ENCODE measurements at regions not wholly inside any gene's neighbourhood (a gene's known extent, or its start where the extent isn't known, plus 50 kb on each side); places are given as distances from the start of the nearest gene placed in this dataset.

DNA sequence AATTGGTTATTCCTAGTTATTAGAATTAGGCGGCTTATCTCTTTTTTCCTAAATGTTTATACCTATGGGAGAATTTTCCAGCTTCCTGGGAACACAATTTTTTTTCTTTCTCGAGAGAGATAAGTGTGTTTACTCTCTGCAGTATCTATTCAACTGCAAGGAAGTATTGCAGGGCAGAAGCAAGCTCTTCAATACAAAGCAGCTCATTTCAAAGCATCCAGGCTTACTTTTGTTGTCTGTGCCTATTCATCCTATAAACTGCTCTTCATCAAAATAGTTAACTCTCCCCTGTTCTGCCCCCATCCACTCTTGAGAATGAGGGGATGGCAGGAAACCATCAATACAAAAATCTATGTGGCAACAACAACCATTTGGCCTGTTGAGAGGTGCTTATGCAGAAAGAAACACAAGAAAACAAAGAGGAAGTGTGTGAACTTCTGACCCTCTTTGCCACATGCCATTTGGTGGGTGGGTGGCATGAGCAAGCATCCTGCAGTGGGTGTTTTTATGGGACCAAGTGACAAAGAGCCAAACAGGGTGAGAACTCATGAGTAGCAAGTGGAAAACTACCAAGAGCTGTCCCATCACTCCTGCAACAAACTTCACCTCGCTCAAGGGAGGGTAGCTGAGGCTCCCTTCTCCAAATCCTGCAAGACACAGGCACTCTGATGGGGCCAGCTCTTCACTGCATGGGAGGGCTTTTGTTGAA, 50.6 kb upstream of the MRPS6 start:
- DNase-seq, result peak; percentile 27

DNA sequence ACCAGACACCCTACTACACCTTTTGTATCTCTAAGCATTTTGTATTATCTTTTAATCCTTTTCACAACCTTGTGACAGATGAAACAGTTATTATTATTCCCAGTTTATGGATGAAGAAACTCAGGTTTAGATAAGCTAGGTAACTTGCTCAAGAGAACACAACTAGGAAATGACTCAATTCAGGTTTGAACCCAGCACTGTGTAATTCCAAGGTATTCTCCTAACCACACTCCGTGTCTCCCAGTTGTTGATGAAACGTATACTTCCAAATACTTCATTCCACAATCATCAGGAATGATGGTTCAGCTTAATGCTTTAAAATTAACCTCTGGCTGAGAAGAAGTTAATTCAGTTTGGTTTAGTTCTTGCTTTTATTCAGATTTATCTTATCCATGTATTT, 51.7 kb upstream of the MRPS6 start:
- no peak for DNase-seq

DNA sequence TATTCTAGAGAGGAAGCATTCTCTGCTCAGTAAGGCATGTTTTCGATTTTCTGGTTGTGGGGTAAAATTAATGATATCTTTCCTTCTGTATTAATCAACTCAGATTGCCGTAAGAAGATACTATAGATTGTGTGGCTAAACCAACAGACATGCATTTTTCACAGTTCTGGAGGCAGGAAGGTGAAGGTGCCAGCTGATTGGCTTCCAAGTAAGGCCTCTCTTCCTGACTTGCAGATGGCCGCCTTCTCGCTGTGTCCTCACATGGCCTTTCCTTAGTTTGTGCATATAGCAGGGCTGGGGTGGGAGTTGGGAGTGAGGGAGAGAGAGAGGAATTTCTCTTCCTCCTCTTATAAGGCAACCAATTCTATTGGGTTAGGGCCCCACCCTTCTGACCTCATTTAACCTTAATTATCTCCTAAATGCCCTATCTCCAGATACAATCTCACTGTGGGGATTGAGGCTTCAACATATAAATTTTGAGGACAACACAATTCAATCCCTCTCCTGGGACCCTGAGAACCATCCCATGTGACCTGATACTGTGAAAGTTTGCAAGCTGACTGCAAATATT, 52.3 kb upstream of the MRPS6 start:
- no peak for DNase-seq

DNA sequence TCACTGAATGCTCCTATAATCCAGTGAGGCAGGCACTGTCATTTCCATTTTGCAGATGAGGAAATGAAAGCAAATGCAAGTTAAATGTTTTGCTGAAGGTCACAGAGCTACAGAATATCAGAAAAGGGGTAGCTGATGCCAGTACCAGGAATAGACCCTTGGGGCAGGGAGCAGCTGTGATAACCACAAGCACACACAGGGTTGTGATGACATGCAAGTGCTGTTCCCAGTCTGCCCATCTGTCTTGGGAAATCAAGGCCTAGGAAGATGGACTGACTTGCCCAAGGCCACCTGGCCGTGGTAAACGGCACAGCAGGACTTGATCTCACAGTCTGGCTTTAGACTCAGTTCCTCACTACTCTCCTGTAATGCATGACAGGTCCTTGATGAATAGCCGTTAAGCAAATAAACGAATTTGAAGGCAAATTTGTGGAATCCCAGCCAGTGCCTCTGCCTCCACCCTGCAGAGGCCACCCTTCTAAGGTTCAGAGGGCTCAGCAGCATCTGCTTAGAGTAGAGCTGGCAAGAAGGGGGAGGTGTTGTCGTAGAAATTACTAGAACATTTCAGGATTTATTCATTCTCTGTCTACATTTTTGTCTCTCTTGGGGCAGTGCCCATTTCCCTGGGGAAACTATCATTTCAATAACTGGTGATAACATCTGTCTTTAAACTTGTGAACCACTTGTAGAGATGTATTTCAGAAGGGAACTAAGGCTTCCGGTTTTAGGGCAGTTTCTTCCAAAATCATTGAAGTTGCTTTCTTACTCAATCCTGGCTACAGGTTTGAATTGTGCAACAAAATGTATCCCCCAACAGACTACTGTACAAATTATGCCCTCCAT, 53.2 kb upstream of the MRPS6 start:
- DNase-seq, result peak; percentile 37

DNA sequence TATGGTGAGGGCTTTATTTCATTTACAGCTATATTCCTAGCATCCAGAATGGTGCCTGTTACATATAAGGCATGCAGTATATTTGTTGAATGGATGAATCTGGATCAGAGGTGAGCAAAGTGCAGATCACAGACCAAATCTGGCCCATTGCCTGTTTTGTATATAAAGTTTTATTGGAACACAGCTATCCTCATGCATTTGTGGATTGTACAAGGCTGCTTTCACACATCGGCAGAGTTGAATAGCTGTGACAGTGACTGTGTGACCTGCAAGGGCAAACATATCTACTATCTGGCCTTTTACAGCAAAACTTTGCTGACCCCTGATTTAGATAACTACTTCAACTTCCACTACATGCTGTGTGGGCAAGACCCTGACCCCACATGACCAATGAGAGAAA, 54.0 kb upstream of the MRPS6 start:
- DNase-seq, result no peak

DNA sequence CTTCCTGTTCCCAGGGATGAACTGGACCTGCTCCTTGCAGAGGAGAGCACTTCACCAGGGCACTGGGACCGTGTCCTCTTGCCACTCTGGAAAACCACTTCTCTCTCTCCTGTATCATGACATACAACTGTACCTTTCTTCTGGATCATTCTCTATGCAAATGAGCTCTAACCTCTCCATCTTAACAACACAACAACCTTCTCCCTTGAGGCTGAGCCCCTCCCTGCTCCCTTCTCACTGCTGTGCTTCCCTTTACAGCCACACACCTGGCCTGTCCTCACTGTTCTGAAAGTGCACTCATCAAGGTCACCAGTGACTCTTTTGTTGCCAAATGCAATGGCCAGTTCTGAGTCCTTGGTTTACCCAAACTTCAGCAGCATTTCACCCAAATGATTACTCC, 54.5 kb upstream of the MRPS6 start:
- no peak for DNase-seq

DNA sequence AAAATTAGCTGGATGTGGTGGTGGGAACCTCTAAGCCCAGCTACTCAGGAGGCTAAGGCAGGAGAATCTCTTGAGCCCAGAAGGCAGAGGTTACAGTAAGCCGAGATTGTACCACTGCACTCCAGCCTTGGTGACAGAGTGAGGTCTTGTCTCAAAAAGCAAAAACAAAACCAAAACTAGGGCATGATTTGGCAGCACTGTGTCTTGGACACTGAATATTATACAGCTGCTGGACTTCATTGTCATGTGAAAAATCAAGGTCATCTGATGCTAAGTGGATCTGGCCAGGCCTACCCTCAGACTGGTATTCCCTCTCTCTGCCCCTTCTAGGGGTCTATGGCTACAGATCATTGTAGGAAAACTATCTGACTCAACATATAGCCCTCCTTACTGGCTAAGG, 55.2 kb upstream of the MRPS6 start:
- no peak for DNase-seq

DNA sequence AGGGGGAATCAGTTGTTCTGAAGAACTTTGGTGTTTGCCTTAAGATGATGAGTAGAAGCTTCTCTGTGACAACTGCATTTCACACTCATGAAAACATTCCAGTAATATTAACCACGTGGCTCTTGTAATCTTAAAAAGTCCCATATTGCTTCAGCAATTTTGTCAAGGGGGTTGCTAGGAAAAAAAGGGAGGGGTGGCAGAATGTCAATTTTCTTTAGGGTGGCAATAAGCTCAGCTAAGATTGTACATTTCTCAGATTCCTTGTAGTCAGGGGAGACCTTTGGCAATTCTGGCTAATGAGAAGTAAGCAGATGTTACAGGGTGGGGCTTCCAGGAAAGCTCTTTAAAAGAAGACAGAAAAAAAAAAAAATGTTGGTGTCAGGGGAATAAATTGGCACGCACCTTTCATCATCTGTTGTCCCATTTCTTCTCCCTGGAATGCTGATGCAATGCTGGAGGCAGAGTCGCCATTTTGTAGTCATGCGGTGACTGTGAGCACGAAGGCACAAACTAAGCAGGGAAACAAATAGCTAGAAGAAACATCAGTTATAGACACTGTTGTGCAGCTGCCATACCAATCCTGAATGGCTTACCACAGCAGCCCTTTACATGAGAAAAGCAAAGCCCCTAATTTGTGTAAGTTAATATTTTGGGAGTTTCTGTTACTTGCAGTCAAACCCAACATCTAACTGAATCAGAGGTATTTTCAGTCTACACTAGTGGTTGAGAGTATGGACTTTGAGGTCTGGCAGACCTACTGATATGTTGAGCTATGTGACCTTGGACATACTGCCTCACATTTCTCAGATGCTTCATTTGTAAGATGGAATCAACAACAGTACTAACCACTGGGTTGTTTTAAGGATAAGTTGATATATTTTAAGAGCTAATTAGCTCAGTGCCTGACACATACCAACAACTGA, 56.1 kb upstream of the MRPS6 start:
- DNase-seq, result no peak

DNA sequence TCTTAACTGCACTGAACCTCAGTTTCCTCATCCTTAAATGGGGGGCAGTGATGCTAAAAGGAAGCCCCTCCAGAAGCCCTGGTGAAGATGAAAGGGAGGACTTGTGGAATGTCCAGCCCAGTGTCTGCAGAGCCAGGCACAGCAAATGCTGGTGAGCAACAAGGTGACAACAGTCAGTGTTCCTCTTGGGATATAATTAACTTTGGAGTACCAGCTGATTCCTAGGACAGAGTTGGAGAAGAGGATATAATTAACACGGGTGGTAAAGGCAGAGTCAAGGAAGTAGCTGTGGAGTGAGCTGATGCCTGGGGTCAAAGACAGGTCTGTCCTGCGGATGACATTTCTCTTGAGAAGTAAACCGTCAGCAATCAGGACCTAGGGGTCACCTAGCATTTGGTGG, 60.7 kb upstream of the MRPS6 start:
- no peak for DNase-seq

DNA sequence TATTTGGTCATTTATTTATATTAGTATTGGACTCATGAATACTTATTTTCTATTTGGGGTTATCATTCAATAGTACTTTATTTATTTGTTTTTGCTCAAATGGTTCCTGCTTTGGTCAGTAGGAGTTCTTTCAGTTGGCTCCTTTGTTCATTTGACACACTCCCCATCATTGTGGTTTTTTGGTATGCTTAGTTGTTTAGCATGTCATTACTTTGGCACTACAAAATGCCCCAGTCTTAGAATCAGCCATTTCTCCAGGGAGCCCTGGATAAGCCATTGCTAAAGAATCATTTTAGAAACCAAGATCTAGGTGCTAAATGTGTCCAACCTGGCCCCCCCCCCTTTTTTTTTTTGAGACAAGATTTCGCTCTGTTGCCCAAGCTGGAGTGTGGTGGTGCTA, 61.7 kb upstream of the MRPS6 start:
- DNase-seq, result no peak

DNA sequence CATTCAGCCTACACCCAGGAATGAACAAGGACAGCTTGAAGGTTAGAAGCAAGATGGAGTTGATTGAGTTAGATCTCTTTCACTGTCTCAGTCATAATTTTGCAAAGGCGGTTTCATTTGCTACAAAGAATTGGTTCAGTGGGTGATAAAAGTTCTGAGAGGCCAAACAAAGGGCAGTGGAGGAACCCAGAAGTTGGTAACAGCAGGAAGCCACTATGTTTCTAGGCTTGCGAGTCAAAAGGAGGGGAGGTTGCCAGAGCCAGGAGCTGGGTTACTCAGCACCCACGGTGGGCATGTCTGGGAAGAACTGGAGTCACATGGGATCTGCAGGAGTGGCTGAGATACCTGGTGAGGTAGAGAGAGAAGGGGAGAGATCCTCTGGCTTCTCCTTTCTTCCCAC, 64.2 kb upstream of the MRPS6 start:
- DNase-seq, result no peak

DNA sequence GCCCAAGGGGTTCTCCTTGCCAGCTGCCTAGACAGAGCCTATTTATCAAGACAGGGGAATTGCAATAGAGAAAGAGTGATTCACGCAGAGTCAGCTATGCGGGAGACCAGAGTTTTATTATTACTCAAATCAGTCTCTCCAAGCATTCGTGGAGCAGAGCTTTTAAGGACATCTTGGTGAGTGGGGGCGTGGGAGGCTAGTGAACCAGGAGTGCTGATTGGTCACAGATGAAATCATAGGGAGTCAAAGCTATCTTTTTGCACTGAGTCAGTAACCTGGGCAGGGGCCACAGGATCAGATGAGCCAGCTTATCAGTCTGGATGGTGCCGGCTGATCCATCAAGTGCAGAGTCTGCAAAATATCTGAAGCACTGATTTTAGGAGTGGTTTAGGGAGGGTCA, 64.8 kb upstream of the MRPS6 start:
- no peak for DNase-seq

DNA sequence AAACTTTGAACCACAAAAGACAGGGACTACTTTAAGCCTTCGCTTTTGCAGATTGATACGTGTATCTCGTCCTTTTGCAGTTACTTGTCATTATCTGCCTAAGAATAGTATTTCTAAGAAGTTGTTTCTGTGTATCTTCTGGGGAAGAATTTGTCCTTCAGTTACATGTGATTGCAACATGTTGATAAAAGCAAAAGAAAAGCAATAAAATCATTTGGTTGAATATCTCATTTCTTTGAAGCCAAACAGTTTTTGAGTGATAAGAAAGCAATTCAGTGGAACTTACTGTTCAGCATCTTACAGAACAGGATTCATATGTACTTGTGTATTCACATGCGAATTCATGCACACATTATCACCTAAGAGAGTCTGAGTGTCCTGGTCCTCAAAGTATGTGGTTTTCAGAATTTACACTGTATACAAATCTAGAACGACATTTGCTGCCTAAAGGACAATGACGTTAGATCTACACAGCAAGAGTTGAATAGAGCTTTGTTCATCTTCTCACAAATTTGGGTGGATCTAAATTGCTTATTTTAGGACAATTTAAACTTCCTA, 66.7 kb upstream of the MRPS6 start:
- DNase-seq, result no peak

DNA sequence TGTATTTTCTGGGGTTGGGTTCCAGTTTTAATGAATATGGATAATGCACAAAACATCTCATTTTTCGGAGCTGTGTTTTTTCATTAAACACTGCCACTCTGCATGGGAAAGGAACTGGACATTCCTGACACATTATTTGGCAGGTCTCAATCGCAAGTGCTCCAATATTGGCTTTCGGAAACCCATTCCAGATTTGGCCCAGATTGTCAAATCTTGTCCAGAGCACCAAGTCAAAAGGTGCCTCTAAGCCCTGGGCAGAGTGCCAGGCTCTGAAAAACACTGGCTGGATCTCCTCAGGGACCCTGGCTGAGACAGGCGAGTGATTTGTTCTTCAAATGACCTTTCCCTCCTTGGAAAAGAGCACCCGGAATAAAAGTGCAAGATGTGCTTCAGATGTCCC, 68.4 kb upstream of the MRPS6 start:
- DNase-seq, result no peak

DNA sequence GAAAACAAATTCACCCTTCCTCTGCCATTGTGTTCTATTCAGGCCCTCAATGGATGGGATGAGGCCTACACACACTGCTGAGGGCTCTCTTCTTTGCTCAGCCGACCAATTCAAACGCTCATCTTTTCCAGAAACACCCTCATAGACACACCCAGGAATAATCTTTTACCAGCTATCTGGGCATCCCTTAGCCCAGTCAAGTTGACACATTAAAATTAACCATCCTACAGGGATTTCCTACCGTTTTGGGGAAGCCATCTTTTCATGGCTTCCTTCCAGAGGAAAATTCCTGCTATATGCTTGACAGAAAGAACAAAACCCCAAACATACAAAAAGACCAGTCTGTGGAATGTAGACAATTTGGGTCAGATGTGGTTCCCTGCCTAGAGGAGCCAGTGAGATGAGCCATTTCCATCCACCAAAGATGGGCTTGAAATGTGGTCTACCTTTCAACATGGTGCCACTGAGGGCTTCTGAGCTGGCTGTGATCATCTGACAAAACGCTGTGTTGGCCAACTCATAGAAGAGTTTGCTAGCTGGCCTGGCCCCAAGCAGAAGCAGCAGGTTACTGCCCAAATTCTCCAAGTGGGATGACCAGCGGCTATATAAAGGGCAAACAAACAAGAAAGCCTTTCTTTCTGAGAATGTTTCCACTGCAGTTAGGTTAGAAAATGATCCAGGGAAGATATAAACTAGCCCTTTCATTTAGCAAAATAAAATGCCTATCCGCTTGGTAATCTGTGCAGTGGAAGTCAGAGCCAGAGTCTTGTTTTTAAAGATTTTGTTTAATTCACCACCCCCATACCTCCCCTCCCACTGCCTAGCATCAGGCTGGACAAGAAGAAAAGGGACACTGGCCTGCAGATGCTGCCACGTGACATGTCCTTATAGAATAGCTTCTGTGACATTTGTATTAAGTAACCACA, 69.1 kb upstream of the MRPS6 start:
- DNase-seq, result no peak

DNA sequence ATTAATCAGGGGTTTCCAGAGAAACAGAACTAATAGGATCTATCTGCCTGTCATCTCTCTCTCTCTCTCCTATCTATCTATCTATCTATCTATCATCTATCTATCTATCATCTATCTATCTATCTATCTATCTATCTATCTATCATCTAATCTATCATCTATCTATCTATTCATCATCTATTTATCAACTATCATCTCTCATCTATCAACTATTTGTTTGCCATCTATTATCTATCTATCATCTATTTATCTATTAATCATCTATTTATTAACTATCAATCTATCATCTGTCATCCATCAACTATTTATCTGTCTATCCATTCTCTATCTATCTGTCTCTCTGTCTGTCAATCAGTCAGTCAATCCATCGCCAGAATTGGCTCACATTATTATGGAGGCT, 70.0 kb upstream of the MRPS6 start:
- no peak for DNase-seq

DNA sequence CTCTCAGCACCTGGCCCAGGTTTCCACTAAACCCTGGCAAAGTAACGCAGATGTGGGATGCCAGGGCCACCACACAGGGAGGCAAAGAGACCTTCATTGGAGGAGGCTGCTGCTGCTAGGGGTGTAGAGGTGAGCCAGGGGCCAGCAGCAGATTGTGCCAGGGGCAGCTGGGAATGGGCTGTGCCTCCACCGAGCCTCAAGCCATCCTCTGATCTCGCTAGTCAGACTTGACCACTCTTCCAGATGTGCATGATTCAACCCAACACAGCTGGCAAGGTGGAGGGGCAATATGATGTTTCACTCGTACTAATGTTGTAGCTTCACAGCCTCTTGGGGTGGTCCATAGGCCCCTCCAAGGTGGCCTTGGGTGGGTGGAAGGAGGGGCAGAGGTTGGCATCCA, 73.0 kb upstream of the MRPS6 start:
- DNase-seq, result no peak

DNA sequence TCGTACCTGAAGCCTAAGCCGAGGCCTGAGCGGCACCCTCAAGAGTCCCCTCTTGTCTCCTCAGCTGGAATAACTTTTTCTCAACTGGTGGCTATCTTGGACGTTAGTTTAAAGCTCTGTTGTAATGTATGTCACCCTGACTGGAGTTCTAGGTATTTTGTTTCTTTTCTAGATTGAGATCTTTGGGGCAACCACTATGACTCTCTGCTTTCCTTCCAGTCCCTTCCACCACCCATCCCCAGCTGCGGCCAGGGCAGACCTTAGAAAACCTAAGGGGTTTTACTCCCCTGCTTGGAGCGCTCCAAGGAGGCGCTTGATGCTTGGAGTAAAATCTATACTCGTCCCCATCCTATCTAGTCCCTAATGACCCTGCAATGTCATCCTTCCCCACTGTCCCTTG, 74.6 kb upstream of the MRPS6 start:
- no peak for DNase-seq

DNA sequence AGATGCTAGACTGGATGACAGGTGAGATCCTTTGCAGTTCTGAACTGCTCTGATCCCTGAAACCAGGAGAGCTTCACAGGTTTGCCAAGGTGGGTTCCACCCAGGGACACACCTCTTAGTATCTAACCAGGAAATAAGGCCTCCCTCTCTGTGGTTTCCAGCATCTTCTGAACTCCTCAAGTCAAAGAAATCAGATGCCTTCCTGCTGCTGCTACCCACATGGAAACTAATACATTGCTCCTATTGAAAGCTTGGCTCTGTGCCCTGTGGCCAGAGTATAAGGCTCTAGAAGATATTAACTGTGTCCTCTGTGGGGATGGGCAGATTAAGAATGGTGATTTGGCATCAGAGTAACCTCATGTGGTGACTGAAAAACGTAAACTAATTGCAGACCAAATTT, 75.0 kb upstream of the MRPS6 start:
- DNase-seq, result no peak

DNA sequence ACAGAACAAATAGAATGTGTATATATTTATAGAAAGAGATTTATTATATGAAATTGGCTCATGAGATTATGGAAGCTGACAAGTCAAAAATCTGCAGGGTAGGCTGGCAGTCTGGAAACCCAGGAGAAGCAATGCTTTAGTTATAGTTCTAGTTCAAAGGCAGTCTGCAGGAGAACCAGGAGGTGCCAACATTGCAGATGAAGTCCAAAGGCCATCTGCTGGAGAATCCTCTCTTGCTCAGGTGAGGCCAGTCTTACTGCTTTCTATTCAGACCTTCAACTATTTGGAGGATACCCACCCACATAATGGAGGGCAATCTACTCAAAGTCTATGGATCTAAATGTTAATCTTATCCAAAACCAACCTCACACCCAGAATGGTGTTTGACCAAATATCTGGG, 75.9 kb upstream of the MRPS6 start:
- DNase-seq, result no peak

DNA sequence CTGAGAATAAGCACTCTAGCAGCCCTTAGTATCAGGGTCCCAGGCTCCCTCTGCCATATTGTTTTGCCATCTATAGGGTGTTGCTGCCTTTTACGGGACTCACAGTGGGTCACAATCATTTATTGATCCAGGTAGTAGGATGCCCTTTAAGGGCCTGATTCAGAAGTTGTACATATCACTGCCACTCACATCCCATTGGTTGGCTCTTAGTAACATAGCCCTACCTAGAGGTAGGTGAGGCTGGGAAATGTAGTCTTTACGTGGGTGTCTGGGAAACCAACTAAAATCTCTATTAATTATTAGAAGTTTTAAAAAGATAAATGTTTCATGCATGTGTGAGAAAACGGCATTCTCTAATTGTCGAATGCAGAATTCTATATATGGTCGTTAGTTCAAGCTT, 78.8 kb upstream of the ATP5PO start:
- DNase-seq, result no peak
